ENCODE measurements at regions not wholly inside any gene's neighbourhood (a gene's known extent, or its start where the extent isn't known, plus 50 kb on each side); places are given as distances from the start of the nearest gene placed in this dataset.

GRCh38 chr13:109481040-109481439 is 305.3 kb downstream of the IRS2 start:
- DNase-seq (no peak), ATAC-seq (no peak)
- 71 to 75% methylated on average over 7 of the region's 7 CpGs for WGBS, 2 donors
- intact Hi-C loops (cut with DNase I), result no loop called here
- Histone ChIP-seq H3K36me3 (replicated peaks in 1 of 2; ENCODE audit: insufficient read depth in 1 of 2, low read depth in 2 of 2) (no peaks in the 10 kb centered on the region), H3K4me1 (no peaks in the 10 kb centered on the region), H3K9me3 (no peaks in the 10 kb centered on the region), H3K27me3 (no peaks in the 10 kb centered on the region), H3K4me3 (no peak overlapping the region), H3K27ac (no peak overlapping the region)
- no peak for TF ChIP-seq POLR2A (IDR thresholded peaks at IDR 0.05)
- TF ChIP-seq CTCF (IDR thresholded peaks at IDR 0.05), result no peak

GRCh38 chr13:109480011-109480955 is 306.1 kb downstream of the IRS2 start:
- intact Hi-C loops (cut with DNase I), result no loop called here
- Histone ChIP-seq H3K27ac (no peak overlapping the region), H3K27me3 (no peaks in the 10 kb centered on the region), H3K36me3 (replicated peaks in 1 of 2; ENCODE audit: insufficient read depth in 1 of 2, low read depth in 2 of 2) (no peaks in the 10 kb centered on the region), H3K9me3 (no peaks in the 10 kb centered on the region), H3K4me3 (no peak overlapping the region), H3K4me1 (no peaks in the 10 kb centered on the region)
- ATAC-seq, result peak; percentile 47
- TF ChIP-seq POLR2A (IDR thresholded peaks at IDR 0.05), result no peak
- TF ChIP-seq CTCF (IDR thresholded peaks at IDR 0.05), result no peak
- peak in 2 of 4 donors; percentile 13 to 19 for DNase-seq
- WGBS, 2 donors, result 56 to 61% methylated on average over 11 of the region's 11 CpGs

- ATAC-seq, result no peak
- DNase-seq, result no peak
- TF ChIP-seq CTCF (IDR thresholded peaks at IDR 0.05) (no peak), POLR2A (IDR thresholded peaks at IDR 0.05) (no peak)
- 72 to 78% methylated on average over 2 of the region's 2 CpGs for WGBS, 2 donors
- H3K4me1 ChIP-seq, result no peaks in the 10 kb centered on the region
- no peak overlapping the region for H3K27ac ChIP-seq
- no peaks in the 10 kb centered on the region for H3K9me3 ChIP-seq
- intact Hi-C loops (cut with DNase I), result no loop called here
- H3K36me3 ChIP-seq (replicated peaks in 1 of 2; ENCODE audit: insufficient read depth in 1 of 2, low read depth in 2 of 2), result no peaks in the 10 kb centered on the region
- no peaks in the 10 kb centered on the region for H3K27me3 ChIP-seq
- no peak overlapping the region for H3K4me3 ChIP-seq
These were observed 306.8 kb downstream of the IRS2 start for GRCh38 chr13:109479534-109479933.

- intact Hi-C loops (cut with DNase I), result no loop called here
- H3K9me3 ChIP-seq, result no peaks in the 10 kb centered on the region
- no peak overlapping the region for H3K4me3 ChIP-seq
- no peak for ATAC-seq
- TF ChIP-seq POLR2A (IDR thresholded peaks at IDR 0.05) (no peak), CTCF (IDR thresholded peaks at IDR 0.05) (no peak)
- DNase-seq, result no peak
- H3K27ac ChIP-seq, result no peak overlapping the region
- no peaks in the 10 kb centered on the region for H3K27me3 ChIP-seq
- WGBS, 2 donors, result 79 to 84% methylated on average over 5 of the region's 5 CpGs
- H3K4me1 ChIP-seq, result no peaks in the 10 kb centered on the region
- no peaks in the 10 kb centered on the region for H3K36me3 ChIP-seq (replicated peaks in 1 of 2; ENCODE audit: insufficient read depth in 1 of 2, low read depth in 2 of 2)
These were observed 310.4 kb downstream of the IRS2 start for GRCh38 chr13:109476001-109476400.

- TF ChIP-seq POLR2A (IDR thresholded peaks at IDR 0.05) (no peak), CTCF (IDR thresholded peaks at IDR 0.05) (no peak)
- Histone ChIP-seq H3K4me3 (no peak overlapping the region), H3K27ac (no peak overlapping the region), H3K36me3 (replicated peaks in 1 of 2; ENCODE audit: insufficient read depth in 1 of 2, low read depth in 2 of 2) (no peaks in the 10 kb centered on the region), H3K9me3 (no peaks in the 10 kb centered on the region), H3K4me1 (no peaks in the 10 kb centered on the region), H3K27me3 (no peaks in the 10 kb centered on the region)
- WGBS, 2 donors, result 33 to 46% methylated on average over 5 of the region's 5 CpGs
- DNase-seq (no peak), ATAC-seq (no peak)
- intact Hi-C loops (cut with DNase I), result no loop called here
These were observed 318.3 kb downstream of the IRS2 start for GRCh38 chr13:109468123-109468522.
